ENCODE measurements at regions not wholly inside any gene's neighbourhood (a gene's known extent, or its start where the extent isn't known, plus 50 kb on each side); places are given as distances from the start of the nearest gene placed in this dataset.

GRCh38 chr2:84320940-84321339 lies 138.1 kb downstream of the SUCLG1 start:
- Histone ChIP-seq H2AFZ (ENCODE audit: control insufficient read depth, low read length) (no peak overlapping the region), H3K9me3 (ENCODE audit: control insufficient read depth, low read depth, low read length) (no peaks in the 10 kb centered on the region), H3K9me1 (ENCODE audit: control insufficient read depth, extremely low read depth, insufficient read depth, low read length) (no peaks in the 10 kb centered on the region), H3K9ac (ENCODE audit: control insufficient read depth, extremely low read depth, insufficient read depth, low read length) (no peak overlapping the region), H3K79me2 (ENCODE audit: control insufficient read depth, insufficient read depth, low read length) (no peaks in the 10 kb centered on the region), H3K36me3 (ENCODE audit: control insufficient read depth in 2 of 2, extremely low read depth in 1 of 2, insufficient read depth in 2 of 2, low read length in 2 of 2) (no peaks in the 10 kb centered on the region), H3K27ac (ENCODE audit: control insufficient read depth, insufficient read depth, low read length) (no peak overlapping the region), H3K4me2 (ENCODE audit: control insufficient read depth, extremely low read depth, insufficient read depth, low read depth, low read length) (no peak overlapping the region), H3K4me1 (ENCODE audit: control insufficient read depth, extremely low read depth, insufficient read depth, low read length) (no peaks in the 10 kb centered on the region), H3K4me3 (ENCODE audit: control insufficient read depth in 2 of 3, extremely low read depth in 1 of 3, insufficient read depth in 2 of 3, low read depth in 1 of 3, low read length in 3 of 3) (no peak overlapping the region), H3K27me3 (ENCODE audit: control insufficient read depth, extremely low read depth, insufficient read depth, low read length) (no peaks in the 10 kb centered on the region), H4K20me1 (ENCODE audit: control insufficient read depth, extremely low read depth, insufficient read depth, low read length) (no peaks in the 10 kb centered on the region)
- DNase-seq (ENCODE audit: low read depth, low spot score): no peak
- FAIRE-seq: no peak
- TF ChIP-seq EZH2 (IDR thresholded peaks at IDR 0.05; ENCODE audit: low read length): no peak
- no peak for TF ChIP-seq CTCF (optimal IDR thresholded peaks at IDR 0.05 in 1 of 3, IDR thresholded peaks at IDR 0.05 in 1 of 3, conservative IDR thresholded peaks at IDR 0.05 in 1 of 3; ENCODE audit: extremely low read depth in 1 of 3, insufficient read depth in 2 of 3, low read length in 3 of 3)
- dilution Hi-C loops (cut with MboI; ENCODE audit: extremely low pct_ligation_motif_present, low sequenced_read_pairs): no loop called here

- Histone ChIP-seq H3K4me3 (ENCODE audit: control insufficient read depth in 2 of 3, extremely low read depth in 1 of 3, insufficient read depth in 2 of 3, low read depth in 1 of 3, low read length in 3 of 3) (no peak overlapping the region), H3K9ac (ENCODE audit: control insufficient read depth, extremely low read depth, insufficient read depth, low read length) (no peak overlapping the region), H4K20me1 (ENCODE audit: control insufficient read depth, extremely low read depth, insufficient read depth, low read length) (no peaks in the 10 kb centered on the region), H3K4me2 (ENCODE audit: control insufficient read depth, extremely low read depth, insufficient read depth, low read depth, low read length) (no peak overlapping the region), H3K27me3 (ENCODE audit: control insufficient read depth, extremely low read depth, insufficient read depth, low read length) (peaks cover 9% of the 10 kb centered on the region), H3K36me3 (ENCODE audit: control insufficient read depth in 2 of 2, extremely low read depth in 1 of 2, insufficient read depth in 2 of 2, low read length in 2 of 2) (no peaks in the 10 kb centered on the region), H3K79me2 (ENCODE audit: control insufficient read depth, insufficient read depth, low read length) (no peaks in the 10 kb centered on the region), H3K9me3 (ENCODE audit: control insufficient read depth, low read depth, low read length) (no peaks in the 10 kb centered on the region), H3K9me1 (ENCODE audit: control insufficient read depth, extremely low read depth, insufficient read depth, low read length) (no peaks in the 10 kb centered on the region), H2AFZ (ENCODE audit: control insufficient read depth, low read length) (no peak overlapping the region), H3K27ac (ENCODE audit: control insufficient read depth, insufficient read depth, low read length) (no peak overlapping the region), H3K4me1 (ENCODE audit: control insufficient read depth, extremely low read depth, insufficient read depth, low read length) (no peaks in the 10 kb centered on the region)
- dilution Hi-C loops (cut with MboI; ENCODE audit: extremely low pct_ligation_motif_present, low sequenced_read_pairs): no loop called here
- TF ChIP-seq EZH2 (IDR thresholded peaks at IDR 0.05; ENCODE audit: low read length) (no peak), CTCF (optimal IDR thresholded peaks at IDR 0.05 in 1 of 3, IDR thresholded peaks at IDR 0.05 in 1 of 3, conservative IDR thresholded peaks at IDR 0.05 in 1 of 3; ENCODE audit: extremely low read depth in 1 of 3, insufficient read depth in 2 of 3, low read length in 3 of 3) (no peak)
- no peak for FAIRE-seq
- DNase-seq (ENCODE audit: low read depth, low spot score): no peak
These were observed 139.5 kb downstream of the SUCLG1 start for GRCh38 chr2:84319581-84319980.
